Prostate gland (tissue), 2 donors: ENCODE measurements at regions not wholly inside any gene's neighbourhood (a gene's known extent, or its start where the extent isn't known, plus 50 kb on each side); places are given as distances from the start of the nearest gene placed in this dataset.

ENCODE experiments used
- POLR2A ChIP-seq: fragments of 450-650 bp; IDR thresholded peaks from one replicate; pipeline ENCODE4 v1.6.1; 2016; ENCODE audit warnings: antibody characterized with exemption, mild to moderate bottlenecking
- POLR2AphosphoS5 ChIP-seq: sonication (generic); formaldehyde crosslinking; IDR thresholded peaks from one replicate; pipeline ENCODE4 v1.6.1; 2017; ENCODE audit warnings: antibody characterized with exemption
- TF ChIP-seq, protein P1 (sequence below), 4 experiments: fragments of 200-600 bp in 2 of 4; fragments of 450-650 bp in 2 of 4; sonication (generic) in 2 of 4; IDR thresholded peaks; 1 replicate in 3 of 4; 2 replicates in 1 of 4; pipeline ENCODE4 v1.5.1; 2016 to 2019; ENCODE audit warnings: antibody characterized with exemption in 4 of 4, mild to moderate bottlenecking in 2 of 4, moderate library complexity in 2 of 4

DNA sequence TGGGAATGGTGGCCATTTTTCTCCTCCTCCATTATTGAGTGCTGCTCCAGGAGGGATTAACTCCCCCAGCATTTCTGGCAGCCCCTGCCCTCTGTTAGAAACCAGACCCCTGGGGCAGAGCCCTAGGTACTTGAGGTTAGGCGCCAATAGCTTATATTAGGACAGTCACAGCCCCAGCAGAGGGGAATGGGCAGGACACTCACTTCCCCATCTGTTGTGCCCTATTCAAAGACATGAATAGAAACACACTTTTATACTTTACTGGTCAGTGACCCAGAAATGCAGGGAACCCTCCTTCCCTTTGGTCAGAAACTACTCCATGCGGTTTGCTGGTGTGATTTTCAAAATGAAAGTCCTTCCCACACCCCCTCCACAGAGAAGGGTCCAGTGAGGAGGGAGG, 267.7 kb downstream of the PTBP2 start:
- TF ChIP-seq, protein P1, sequence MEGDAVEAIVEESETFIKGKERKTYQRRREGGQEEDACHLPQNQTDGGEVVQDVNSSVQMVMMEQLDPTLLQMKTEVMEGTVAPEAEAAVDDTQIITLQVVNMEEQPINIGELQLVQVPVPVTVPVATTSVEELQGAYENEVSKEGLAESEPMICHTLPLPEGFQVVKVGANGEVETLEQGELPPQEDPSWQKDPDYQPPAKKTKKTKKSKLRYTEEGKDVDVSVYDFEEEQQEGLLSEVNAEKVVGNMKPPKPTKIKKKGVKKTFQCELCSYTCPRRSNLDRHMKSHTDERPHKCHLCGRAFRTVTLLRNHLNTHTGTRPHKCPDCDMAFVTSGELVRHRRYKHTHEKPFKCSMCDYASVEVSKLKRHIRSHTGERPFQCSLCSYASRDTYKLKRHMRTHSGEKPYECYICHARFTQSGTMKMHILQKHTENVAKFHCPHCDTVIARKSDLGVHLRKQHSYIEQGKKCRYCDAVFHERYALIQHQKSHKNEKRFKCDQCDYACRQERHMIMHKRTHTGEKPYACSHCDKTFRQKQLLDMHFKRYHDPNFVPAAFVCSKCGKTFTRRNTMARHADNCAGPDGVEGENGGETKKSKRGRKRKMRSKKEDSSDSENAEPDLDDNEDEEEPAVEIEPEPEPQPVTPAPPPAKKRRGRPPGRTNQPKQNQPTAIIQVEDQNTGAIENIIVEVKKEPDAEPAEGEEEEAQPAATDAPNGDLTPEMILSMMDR (IDR thresholded peaks at IDR 0.05) = no peak
- TF ChIP-seq POLR2A = no peak
- no peak for TF ChIP-seq POLR2AphosphoS5
